Peyer's patch (tissue), 4 donors: ENCODE measurements at regions not wholly inside any gene's neighbourhood (a gene's known extent, or its start where the extent isn't known, plus 50 kb on each side); places are given as distances from the start of the nearest gene placed in this dataset.

Experiments
- DNase-seq, 3 donors: peaks; one replicate each; pipeline ENCODE4 v3.0.0-alpha.2; 2017 to 2019
- H3K27ac ChIP-seq, 4 donors: fragments of 200-600 bp; sonication (generic); one replicate each; pipeline ENCODE4 v1.5.1; 2016 to 2019
- H3K27me3 ChIP-seq, 2 donors: fragments of 200-600 bp; sonication (generic); one replicate each; pipeline ENCODE4 v1.5.1; 2019
- H3K36me3 ChIP-seq, 3 donors: fragments of 200-600 bp; sonication (generic); one replicate each; pipeline ENCODE4 v1.5.1; 2016 to 2019
- H3K4me1 ChIP-seq, 4 donors: fragments of 200-600 bp; sonication (generic); one replicate each; pipeline ENCODE4 v1.5.1; 2016 to 2019
- H3K4me3 ChIP-seq, 4 donors: fragments of 200-600 bp; sonication (generic); 1 replicate in 3 of 4; 2 replicates in 1 of 4; pipeline ENCODE4 v1.5.1; 2016 to 2019; ENCODE audit warnings: mild to moderate bottlenecking in 1 of 4
- H3K9me3 ChIP-seq, 4 donors: fragments of 200-600 bp; sonication (generic); one replicate each; pipeline ENCODE4 v1.5.1; 2016 to 2019; ENCODE audit warnings: mild to moderate bottlenecking in 1 of 4
- CTCF ChIP-seq, 6 experiments: fragments of 450-650 bp in 4 of 6; fragments of 200-600 bp in 2 of 6; sonication (generic) in 1 of 6; IDR thresholded peaks; one replicate each; pipeline ENCODE4 v1.5.1; 2017 to 2019; ENCODE audit warnings: antibody characterized with exemption in 6 of 6, mild to moderate bottlenecking in 3 of 6, moderate library complexity in 1 of 6
- POLR2A ChIP-seq, 2 donors: fragments of 450-650 bp; IDR thresholded peaks; one replicate each; pipeline ENCODE4 v1.5.1; 2017; ENCODE audit warnings: antibody characterized with exemption in 2 of 2, mild to moderate bottlenecking in 2 of 2, moderate library complexity in 2 of 2

- TF ChIP-seq CTCF (IDR thresholded peaks at IDR 0.05) (no peak), POLR2A (IDR thresholded peaks at IDR 0.05) (no peak)
- no peak overlapping the region for H3K4me3 ChIP-seq
- H3K36me3 ChIP-seq = no peaks in the 10 kb centered on the region
Observed at GRCh38 chr5:174223355-174223754, 177.8 kb downstream of the NSG2 start.

GRCh38 chr5:174229068-174229467 lies 183.6 kb downstream of the NSG2 start:
- no peak overlapping the region for H3K4me3 ChIP-seq
- no peaks in the 10 kb centered on the region for H3K4me1 ChIP-seq
- DNase-seq = no peak
- no peaks in the 10 kb centered on the region for H3K36me3 ChIP-seq
- no peak overlapping the region for H3K27ac ChIP-seq
- H3K27me3 ChIP-seq = no peaks in the 10 kb centered on the region
- no peaks in the 10 kb centered on the region for H3K9me3 ChIP-seq
- TF ChIP-seq POLR2A (IDR thresholded peaks at IDR 0.05) (no peak), CTCF (IDR thresholded peaks at IDR 0.05) (no peak)

More at GRCh38 chr5:174223355-174223754, 177.8 kb downstream of the NSG2 start:
- H3K27ac ChIP-seq = no peak overlapping the region
- H3K27me3 ChIP-seq = no peaks in the 10 kb centered on the region
- no peak for DNase-seq
- H3K4me1 ChIP-seq = no peaks in the 10 kb centered on the region
- H3K9me3 ChIP-seq = no peaks in the 10 kb centered on the region

GRCh38 chr5:174229514-174230370 lies 184.2 kb downstream of the NSG2 start:
- no peaks in the 10 kb centered on the region for H3K9me3 ChIP-seq
- H3K27ac ChIP-seq = no peak overlapping the region
- no peak overlapping the region for H3K4me3 ChIP-seq
- DNase-seq = no peak
- H3K27me3 ChIP-seq = no peaks in the 10 kb centered on the region
- no peaks in the 10 kb centered on the region for H3K36me3 ChIP-seq
- H3K4me1 ChIP-seq = no peaks in the 10 kb centered on the region
- TF ChIP-seq POLR2A (IDR thresholded peaks at IDR 0.05) (no peak), CTCF (IDR thresholded peaks at IDR 0.05) (no peak)

- no peaks in the 10 kb centered on the region for H3K27me3 ChIP-seq
- no peak overlapping the region for H3K27ac ChIP-seq
- TF ChIP-seq CTCF (IDR thresholded peaks at IDR 0.05) = no peak
- TF ChIP-seq POLR2A (IDR thresholded peaks at IDR 0.05) = no peak
- H3K4me3 ChIP-seq = no peak overlapping the region
- DNase-seq = no peak
- H3K9me3 ChIP-seq = no peaks in the 10 kb centered on the region
- H3K4me1 ChIP-seq = no peaks in the 10 kb centered on the region
- H3K36me3 ChIP-seq = no peaks in the 10 kb centered on the region
Observed at GRCh38 chr5:174231956-174232487, 186.5 kb downstream of the NSG2 start.

GRCh38 chr5:174234388-174234787 lies 188.9 kb downstream of the NSG2 start:
- no peaks in the 10 kb centered on the region for H3K36me3 ChIP-seq
- no peak overlapping the region for H3K4me3 ChIP-seq
- no peak for DNase-seq
- H3K27me3 ChIP-seq = no peaks in the 10 kb centered on the region
- TF ChIP-seq POLR2A (IDR thresholded peaks at IDR 0.05) (no peak), CTCF (IDR thresholded peaks at IDR 0.05) (no peak)
- no peak overlapping the region for H3K27ac ChIP-seq
- no peaks in the 10 kb centered on the region for H3K9me3 ChIP-seq
- H3K4me1 ChIP-seq = no peaks in the 10 kb centered on the region
